HG03196 (cell line): ENCODE measurements at regions not wholly inside any gene's neighbourhood (a gene's known extent, or its start where the extent isn't known, plus 50 kb on each side); places are given as distances from the start of the nearest gene placed in this dataset.
A peak's percentile ranks its signal among the peaks of the same experiment; 100 is the strongest.

ENCODE experiments used
- ATAC-seq: cut with Tn5 transposase; IDR thresholded peaks from one replicate; pipeline ENCODE4 v1.9.1; 2021; ENCODE audit not compliant: unreplicated experiment

DNA sequence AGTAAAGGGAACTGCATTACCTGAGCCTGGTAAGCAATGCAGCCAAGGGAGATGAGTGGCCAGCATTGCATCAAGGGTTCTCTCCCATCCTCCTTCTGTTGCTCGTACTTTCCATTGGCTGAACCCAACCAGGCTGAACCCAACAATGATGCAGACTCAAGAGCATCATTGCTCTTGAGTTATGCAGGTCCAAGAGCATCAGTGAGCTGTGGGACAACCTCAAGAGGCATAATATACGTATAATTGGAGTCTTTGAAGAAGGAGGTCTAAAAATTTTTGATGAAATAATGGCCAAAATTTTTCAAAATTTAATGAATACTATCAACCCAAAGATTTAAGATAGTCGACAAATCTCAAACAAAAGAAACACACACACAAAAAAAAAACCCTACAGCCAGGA lies 213.0 kb downstream of the RNF152 start:
- no peak for ATAC-seq

DNA sequence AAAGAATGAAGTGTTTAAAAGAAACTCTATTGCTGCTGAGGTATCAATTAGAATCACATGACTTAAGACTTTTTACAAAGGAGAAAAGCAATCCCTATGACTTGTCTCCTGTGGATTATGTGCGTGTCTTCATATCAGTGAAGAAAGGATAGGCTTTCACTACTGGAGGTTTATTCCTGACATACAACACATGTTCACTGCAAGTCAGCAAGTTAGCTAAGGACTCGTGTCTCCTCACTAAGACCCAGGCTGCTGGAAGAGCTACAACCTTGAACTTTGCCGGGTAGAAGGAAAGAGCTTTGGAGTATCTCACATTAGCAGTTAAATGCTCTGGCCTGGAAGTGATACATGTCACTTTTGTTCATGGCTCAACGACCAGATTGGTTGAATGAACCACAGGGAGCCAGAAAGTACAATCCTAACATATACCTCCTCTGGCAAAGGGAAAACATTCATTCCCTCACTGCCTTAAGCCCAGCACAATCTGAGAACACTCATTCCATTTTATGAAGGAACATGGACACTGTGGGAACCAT lies 215.3 kb downstream of the RNF152 start:
- ATAC-seq, result no peak

DNA sequence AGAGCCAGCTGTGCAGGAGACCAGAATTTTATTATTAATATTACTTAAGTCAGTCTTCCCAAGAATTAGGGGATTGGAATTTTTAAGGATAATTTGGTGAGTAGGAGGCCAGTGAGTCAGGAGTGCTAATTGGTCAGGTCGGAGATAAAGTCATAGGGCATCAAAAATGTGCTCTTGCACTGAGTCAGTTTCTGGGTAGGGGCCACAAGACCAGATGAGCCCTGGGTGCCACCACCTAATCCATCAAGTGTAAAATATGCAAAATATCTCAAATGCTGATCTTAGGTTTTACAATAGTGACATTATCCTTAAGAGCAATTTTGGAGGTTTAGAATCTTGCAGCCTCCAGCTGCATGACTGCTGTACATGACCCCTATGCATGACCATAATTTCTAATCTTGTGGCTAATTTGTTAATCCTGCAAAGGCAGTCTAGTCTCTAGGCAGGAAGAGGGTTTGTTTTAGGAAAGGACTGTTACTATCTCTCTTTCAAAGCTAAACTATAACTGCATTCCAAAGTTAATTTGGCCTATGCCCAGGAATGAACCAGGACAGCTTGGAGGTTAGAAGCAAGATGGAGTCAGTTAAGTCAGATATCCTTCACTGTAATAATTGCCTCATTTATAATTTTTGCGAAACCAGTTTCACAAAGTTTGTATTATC lies 215.9 kb downstream of the RNF152 start:
- no peak for ATAC-seq

DNA sequence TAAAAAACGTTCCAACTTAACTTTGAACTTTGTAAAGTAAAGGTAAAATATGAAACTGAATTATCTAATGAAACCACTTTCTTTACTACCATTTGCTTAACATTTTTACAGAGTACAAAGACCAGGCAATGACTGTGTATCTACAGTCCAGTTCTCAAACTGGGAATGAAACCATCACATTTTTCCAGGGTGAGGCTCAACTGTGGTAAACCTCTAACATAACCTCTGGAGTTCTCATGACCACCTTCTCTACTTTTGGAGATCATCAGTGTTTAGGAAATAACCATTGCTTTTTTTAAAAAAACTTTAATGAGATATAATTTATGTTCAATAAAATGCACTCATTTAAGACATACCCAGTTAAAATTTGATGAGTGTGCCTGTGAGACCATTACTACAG lies 223.5 kb downstream of the RNF152 start:
- ATAC-seq, result no peak

DNA sequence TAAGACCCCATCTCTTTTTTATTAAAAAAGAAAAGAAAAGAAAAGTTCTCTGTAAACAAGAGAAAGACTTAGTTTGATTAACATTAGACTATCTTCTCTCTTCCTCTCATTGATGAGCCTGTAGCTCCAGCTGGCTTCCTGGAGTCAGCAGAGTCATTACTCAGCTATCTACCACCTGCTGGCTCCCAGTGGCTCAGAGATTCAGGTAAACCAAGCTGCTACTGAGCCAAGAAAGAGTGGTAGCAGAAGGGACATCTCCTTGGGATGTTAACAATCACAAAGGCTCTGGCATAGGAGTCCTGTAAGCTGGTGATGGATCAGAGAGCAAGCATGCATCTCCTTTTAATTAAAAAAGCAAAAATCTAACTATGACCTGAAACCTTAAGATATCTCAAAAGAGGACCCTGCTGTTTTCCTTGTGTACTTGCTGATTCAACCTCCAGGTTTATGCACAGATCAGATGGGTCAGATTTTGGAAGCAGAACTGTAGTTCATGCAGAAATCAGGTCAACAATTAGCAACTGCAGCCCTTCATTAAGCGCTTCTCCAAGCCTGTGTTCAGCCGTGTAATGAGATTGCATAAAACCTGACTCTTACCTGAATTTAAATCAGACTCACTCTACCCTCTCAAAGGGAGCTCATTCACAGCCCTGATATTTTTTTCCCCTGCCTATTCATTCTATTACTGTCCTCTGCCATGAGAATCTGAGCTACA lies 225.8 kb downstream of the RNF152 start:
- ATAC-seq, result no peak

DNA sequence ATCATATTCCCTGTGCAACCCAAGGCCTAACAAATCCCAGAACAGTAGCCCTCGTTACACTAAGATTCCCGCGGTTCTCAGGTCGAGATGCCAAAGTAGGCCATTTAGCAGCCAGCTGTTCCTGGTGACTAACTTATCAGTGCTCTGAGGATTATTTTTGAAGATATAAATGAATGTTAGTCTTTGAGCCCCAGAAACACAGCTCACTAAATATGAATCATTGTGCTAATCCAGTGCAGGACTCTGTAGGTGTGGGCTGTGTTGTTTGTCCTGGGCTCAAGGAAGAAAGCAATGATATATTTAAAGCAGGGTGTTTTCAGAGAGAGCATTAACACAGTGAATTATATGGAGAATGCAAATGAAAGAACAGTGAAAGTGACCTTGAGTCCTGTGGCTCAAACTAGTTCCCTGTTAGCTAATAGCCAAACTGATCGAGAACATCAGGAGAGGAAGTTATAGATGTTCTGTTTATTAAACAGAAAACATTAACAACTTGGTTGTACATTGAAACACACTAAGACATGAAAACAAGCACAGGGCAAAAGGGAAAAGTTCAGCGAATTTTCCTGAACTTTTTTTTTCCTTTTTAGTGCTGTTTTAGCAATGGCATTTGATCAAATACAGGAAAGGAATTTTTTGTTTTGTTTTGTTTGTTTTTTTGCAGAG lies 228.3 kb downstream of the RNF152 start:
- ATAC-seq, result no peak

DNA sequence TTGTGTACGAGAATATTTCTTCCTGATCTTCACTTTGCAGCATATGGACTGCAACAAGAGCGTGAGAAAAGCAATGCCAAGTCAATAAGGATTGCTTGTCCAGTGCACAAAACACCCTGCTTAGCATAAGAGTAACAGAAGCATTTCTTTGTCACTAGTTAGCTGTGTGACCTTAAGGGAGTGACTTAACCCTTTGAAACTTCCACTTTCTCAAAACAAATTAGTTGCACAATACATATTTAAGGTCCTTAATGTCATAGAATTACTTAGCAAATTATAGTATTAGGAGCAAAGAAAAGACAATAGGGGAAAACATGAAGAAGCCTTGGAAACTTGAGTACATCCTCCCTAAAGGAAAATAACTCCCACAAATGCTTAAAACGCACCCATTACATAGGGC lies 230.1 kb downstream of the RNF152 start:
- no peak for ATAC-seq

DNA sequence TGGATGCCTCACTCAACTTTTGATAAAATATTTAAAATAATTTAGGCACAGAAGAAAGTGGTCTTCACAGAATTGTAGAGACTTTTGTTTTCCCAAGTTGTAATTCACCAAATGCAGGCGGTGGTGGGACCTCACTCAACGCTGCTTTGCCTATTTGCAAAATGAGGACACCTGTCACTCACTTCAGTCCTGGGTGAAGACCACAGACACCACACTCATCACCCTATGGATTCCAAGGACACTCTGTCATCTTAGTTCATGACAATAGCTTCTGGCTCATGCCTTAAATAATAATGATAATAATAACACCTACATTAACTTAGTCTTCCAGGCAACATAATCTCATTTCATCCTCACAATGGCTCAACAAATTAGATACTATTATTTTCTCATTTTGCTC lies 234.4 kb downstream of the RNF152 start:
- no peak for ATAC-seq

DNA sequence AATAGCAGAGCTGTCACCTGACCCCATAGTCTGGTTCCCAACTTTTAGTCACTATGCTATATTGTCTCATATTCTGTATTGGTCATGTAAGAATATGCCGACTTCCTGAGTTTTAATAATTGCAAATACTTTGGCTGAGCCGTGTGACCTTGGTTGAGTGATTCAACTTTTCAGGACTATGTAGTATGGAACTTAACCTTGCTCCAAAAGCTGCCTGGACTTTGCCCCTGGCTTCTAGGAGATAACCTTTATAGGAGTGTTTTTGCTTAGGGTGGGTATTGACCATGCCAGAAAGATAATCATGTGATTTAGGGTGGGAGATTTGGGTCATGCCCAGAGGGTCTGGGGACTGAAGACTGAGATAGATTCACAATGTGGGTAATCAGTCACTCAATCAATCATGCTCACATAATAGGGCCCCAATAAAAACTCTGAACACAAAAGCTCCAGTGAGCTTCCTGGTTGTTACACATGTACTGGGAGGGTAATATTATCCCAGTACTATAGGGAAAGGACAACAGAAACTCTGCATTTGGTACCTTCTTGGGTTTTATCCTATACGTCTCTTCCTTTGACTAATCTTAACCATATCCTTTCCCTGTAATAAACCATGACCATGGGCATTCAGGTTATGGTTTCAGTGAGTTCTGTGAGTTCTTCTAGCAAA lies 235.6 kb downstream of the RNF152 start:
- no peak for ATAC-seq

DNA sequence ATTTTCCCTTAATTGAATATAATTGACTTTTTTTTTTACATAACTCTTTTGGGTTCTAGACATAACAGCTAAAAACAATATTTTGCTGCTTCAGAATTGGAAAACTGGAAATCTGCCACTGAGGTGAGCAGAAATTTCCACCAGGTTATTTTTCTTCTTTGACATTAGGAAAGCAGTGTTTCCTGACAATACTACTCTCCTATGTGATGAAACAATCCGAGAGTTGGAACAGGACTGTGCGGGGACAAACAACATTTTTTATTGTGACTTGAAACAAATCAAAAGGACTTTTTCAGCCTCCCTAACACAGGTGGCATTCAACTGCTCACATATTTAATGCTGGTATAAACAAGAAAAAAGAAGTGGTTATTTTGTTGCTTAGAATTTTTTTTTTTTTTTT lies 237.2 kb downstream of the RNF152 start:
- no peak for ATAC-seq

DNA sequence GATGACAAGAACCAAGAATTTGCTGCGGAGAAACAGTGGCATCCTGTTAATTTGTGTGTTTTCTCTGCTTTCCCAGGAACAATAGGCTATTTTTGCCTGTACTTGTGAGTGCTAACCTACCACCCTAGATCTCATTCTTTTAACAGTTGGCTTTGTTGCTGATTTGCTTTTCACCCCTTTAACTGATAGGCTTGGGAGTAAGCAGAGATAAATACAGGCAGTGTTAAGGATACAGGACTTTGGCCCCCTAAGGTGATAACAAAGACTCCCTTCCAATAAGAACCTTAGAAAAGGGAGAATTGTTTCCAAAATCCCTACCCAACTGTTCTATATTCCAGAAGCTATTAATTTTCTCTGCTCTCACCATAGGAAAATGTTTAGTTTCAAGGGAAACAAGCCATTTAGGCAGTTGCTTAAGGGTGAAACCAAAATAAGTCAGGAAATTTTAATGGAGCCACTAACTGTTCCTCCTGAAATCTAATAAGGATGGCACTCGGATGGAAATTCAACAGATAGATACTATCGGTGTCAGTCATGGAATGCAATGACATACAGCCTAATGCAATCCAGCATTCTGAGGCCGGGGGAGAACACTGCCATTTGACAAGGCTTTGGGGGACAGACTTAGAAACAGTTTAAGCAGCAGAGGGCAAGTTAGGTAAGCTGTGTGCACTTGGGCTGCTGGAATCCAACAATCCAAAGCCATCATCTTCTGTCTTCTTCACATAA lies 238.8 kb downstream of the RNF152 start:
- ATAC-seq, result no peak

DNA sequence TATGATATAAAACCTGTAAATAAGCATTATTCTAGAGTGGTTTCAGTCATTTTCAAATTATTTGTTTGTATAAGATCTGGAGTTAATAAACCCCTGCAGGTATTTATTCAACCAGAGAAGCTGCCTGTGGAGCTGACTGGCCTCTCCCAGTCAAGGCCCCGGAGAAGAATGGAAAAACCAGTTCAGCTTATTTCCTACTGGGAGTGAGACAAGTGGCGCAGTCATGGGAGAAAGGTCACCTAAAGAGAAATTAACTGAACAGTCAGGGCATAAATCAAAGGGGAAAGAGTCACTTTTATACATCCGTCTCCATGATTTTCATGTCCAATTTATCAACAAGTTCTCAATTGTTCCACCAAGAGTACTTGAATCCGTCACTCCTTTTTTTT lies 240.9 kb downstream of the RNF152 start:
- no peak for ATAC-seq

DNA sequence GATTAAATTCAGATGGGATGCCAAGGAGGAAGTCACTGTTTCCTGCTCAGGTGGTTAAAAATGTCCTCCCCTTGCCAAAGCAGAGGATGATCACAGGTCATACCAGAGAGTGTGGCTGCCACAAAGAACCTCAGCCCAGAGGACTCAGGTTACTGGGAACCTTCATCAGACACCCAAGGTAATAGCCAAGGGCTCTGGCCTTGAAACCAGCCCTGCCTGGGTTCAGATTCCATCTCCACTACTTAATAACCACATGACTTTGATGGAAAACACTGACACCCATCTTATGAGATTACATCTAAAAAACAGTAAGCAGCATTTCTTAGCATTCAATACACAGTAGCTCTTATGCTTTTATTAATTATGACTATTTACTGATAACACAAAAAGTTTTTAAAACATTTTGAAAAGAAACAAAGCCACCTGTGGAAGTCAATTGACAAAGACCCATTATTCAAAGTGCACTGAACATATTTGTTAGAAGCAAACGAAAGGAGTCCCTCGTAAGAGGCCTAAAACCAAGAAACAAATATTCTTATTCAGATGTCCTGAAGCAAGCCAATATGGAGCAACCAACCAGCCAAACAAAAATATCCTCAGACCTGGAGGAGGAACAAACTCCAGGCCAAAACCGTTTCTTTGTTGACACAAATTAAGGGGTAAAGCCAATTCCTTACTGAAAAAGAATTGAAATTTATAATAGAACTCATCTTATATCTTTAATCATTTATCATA lies 241.5 kb downstream of the RNF152 start:
- ATAC-seq, result no peak

DNA sequence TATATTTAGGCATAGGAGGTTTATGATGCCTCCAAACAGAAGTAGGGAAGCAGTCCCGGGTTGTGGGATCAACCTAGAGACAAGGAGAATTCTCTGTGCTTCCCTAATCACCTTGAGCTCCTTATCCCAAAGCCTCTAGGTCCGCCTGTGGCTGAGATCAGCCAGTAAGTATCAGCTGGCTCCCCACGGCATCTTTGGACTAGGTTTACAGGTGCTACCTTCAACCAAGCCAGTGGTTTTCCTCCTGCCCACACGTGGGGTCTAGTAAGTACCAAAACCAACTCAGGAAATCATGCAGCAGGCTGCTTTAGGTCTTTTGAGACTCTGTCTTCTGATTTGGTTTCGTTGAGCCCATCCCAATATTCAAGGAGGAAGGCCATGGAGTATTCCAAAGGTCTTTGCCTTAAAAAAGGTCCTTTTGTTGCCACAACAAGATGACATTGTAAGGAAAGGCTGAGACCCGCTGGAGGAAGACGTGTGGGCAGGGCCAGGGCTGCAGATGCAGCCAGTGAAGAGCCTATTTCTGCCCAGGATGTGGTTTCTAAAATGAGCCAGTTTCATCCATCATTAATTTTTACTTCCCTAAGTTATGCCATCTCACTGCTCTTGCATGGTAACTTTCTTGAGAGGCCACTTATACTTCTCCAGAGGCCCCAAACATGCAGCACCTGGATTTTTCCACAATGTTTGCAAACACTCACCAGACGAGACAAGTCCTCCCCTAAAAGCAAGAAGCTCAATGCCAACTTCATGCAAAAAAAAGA lies 248.7 kb downstream of the RNF152 start:
- ATAC-seq, result peak; percentile 67

DNA sequence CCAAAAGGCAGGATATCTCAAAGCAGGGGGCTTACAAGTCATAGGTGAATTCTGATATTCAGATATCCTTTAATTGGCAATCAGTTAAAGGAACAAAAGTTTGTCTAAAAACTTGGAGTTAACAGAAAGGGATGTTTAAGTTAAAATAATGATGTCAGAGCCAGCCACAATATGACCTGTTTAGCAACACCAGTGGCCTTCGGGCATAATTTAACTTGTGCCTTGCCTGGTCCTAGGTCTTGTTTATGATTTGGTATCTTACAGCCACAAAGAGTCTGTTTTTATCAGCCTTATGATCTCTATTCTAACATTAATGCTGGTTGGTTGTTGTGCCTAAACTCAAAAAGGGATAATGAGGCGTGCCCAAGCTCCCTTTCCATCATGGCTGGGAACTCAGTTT lies 252.9 kb downstream of the RNF152 start:
- no peak for ATAC-seq

DNA sequence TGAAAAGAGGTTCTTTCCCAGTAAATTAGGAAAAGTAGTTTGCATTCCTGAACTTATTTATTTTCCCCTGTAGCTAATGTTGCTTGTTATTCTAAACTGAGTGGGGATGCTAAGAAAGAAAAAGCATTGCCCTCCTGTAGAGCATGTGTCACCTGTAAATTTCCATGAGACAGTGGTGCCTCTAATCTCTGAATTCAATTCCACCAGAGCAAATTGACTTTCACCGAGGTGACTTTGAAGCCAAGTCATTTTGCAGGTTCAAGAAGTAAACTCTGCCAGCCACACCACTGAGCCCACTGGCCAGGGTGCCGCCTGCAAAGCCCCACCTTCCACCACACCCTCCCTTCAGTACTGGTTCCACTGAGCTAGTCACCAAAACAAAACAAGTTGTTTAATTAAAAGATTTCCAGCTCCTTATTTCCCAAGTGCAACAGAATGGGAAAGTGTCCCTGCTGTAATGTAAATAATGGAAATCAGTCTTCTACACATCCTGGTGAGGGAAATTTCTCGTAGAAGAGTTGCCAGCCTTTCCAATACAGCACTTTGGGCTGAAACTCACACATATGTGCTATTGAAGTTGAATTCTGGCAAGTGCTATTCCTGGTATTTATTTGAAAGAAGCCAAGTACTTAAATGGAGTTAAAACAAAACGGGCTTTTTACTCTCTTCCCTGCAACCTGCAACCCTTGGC lies 254.8 kb downstream of the RNF152 start:
- ATAC-seq, result no peak

DNA sequence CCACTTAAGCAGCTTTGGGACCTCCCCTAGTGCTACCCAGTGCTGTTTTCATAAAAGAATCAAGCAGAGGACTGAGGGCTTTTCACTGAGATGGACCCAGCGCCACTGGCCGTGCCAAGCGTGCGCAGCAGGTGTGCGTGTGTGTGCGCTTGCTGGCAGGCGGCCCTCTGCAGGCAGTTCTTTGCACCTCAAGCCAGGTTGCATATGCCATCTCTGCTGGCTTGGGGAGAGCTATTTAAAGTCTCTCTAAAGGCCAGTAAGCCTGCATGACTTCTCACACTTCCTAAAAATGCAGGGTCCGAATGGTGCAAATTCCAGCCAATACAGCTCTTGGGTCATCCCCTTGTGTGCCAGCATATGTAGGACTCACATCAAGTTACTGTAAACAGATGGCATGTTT lies 255.5 kb downstream of the RNF152 start:
- no peak for ATAC-seq

DNA sequence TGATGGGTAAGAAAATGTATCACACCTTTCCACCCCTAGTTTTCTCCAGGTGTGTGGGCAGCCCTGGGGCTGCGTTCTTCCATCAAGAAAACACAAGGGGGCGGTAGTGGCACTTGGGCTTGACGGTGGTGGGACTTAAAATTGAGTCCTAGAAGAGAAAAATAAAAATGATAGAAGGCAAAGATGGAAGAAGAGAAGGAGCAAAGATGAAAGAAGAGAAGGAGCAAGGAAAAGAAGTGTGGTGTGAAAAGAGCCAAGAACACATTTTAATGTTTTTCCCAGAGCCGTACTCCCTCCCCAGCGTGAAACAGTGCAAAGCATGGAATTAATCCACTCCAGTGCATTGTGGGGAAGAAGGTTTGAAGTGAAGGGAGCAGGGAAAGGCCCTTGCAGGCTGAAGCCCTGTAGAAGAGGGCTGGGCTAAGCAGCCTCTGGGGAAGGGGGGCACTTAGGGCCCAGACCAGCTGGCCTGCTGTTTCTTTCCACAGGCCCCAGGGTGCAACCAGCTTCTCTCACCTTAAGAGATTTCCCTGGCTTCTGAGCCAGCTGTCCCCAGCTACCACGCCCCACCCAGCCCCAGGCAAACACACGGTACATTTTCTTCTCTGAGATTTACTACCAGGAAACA lies 256.8 kb downstream of the RNF152 start:
- ATAC-seq, result no peak
